Stomach (tissue), 8 donors: ENCODE measurements at regions not wholly inside any gene's neighbourhood (a gene's known extent, or its start where the extent isn't known, plus 50 kb on each side); places are given as distances from the start of the nearest gene placed in this dataset.

ENCODE experiments used
- DNase-seq, 2 donors: peaks; one replicate each; pipeline versions ENCODE4 v3.0.0 to v3.0.0-alpha.2; 2013 to 2019
- H3K27ac ChIP-seq, 5 donors: fragments of 200-600 bp in 4 of 5; sonication (generic) in 4 of 5; one replicate each; pipeline ENCODE4 v1.5.1; 2013 to 2019; ENCODE audit warnings: mild to moderate bottlenecking in 1 of 5, moderate library complexity in 1 of 5
- H3K27me3 ChIP-seq, 3 donors: fragments of 200-600 bp; sonication (generic); one replicate each; pipeline ENCODE4 v1.5.1; 2017 to 2019; ENCODE audit warnings: mixed run types in 1 of 3
- H3K36me3 ChIP-seq, 4 donors: fragments of 200-600 bp; sonication (generic); 1 replicate in 3 of 4; 2 replicates in 1 of 4; pipeline ENCODE4 v1.5.1; 2016 to 2019
- H3K4me1 ChIP-seq, 4 donors: fragments of 200-600 bp; sonication (generic); one replicate each; pipeline ENCODE4 v1.5.1; 2016 to 2019
- H3K4me3 ChIP-seq, 4 donors: fragments of 200-600 bp; sonication (generic) in 3 of 4; one replicate each; pipeline ENCODE4 v1.5.1; 2016 to 2019; ENCODE audit warnings: mild to moderate bottlenecking in 1 of 4
- H3K9me3 ChIP-seq, 4 donors: fragments of 200-600 bp; sonication (generic); one replicate each; pipeline ENCODE4 v1.5.1; 2016 to 2019
- CTCF ChIP-seq, 7 experiments: fragments of 450-650 bp in 4 of 7; fragments of 200-600 bp in 3 of 7; sonication (generic) in 3 of 7; IDR thresholded peaks; one replicate each; pipeline ENCODE4 v1.5.1; 2016 to 2019; ENCODE audit warnings: antibody characterized with exemption in 7 of 7, control low read depth in 2 of 7, mild to moderate bottlenecking in 1 of 7
- EP300 ChIP-seq: sonication (generic); formaldehyde crosslinking; IDR thresholded peaks from one replicate; pipeline ENCODE4 v1.6.1; 2017; ENCODE audit warnings: antibody characterized with exemption
- POLR2A ChIP-seq, 4 donors: fragments of 450-650 bp; IDR thresholded peaks; one replicate each; pipeline ENCODE4 v1.6.1; 2016; ENCODE audit warnings: antibody characterized with exemption in 4 of 4, control low read depth in 2 of 4, mild to moderate bottlenecking in 1 of 4, moderate library complexity in 1 of 4
- POLR2AphosphoS5 ChIP-seq, 3 donors: sonication (generic); formaldehyde crosslinking; IDR thresholded peaks; one replicate each; pipeline ENCODE4 v1.6.1; 2016; ENCODE audit warnings: antibody characterized with exemption in 3 of 3
- WGBS, 5 donors: extraction: QIAGEN DNeasy Blood & Tissue Kit in 3 of 5; methylation state at CpG; one replicate each; pipeline versions ENCODE4 v1.1.5 to v1.1.7; 2013 to 2018; 5-methylcytosine and 5-hydroxymethylcytosine counted together
- intact Hi-C: fragments of 100-400 bp; cut with DNase I; formaldehyde crosslinking; loops from one replicate; pipeline ENCODE4 v1.15.1; 2023; ENCODE audit warnings: low total_unique reads
- donor health status: healthy with polysubstance abuse.
- donor health status: Bipolar disorder and iron deficiency.
- donor health status: healthy.

GRCh38 chr3:25169151-25169550, 258.9 kb upstream of the RARB start:
- intact Hi-C loops = no loop called here
- peaks cover 0 to 9% (median 2%) of the 10 kb centered on the region in 4 donors for H3K9me3 ChIP-seq
- no peak overlapping the region for H3K4me3 ChIP-seq
- no peak for TF ChIP-seq POLR2AphosphoS5 (IDR thresholded peaks at IDR 0.05)
- TF ChIP-seq POLR2A (IDR thresholded peaks at IDR 0.05) = no peak
- no peak for TF ChIP-seq EP300
- TF ChIP-seq CTCF (IDR thresholded peaks at IDR 0.05) = no peak
- WGBS, 5 donors = 52 to 67% (median 65%) methylated on average over 3 of the region's 3 CpGs
- H3K27me3 ChIP-seq = no peaks in the 10 kb centered on the region
- H3K4me1 ChIP-seq = no peaks in the 10 kb centered on the region
- H3K36me3 ChIP-seq = no peaks in the 10 kb centered on the region
- H3K27ac ChIP-seq = no peak overlapping the region
- DNase-seq = peak in 1 of 2 donors; percentile 42

GRCh38 chr3:25170021-25170420, 258.0 kb upstream of the RARB start:
- intact Hi-C loops = no loop called here
- peak in 1 of 2 donors; percentile 46 for DNase-seq
- no peak for TF ChIP-seq POLR2AphosphoS5 (IDR thresholded peaks at IDR 0.05)
- no peak for TF ChIP-seq CTCF (IDR thresholded peaks at IDR 0.05)
- Histone ChIP-seq H3K9me3 (peaks cover 0 to 9% (median 2%) of the 10 kb centered on the region in 4 donors), H3K36me3 (no peaks in the 10 kb centered on the region), H3K4me3 (no peak overlapping the region), H3K4me1 (no peaks in the 10 kb centered on the region), H3K27me3 (no peaks in the 10 kb centered on the region), H3K27ac (no peak overlapping the region)
- WGBS, 5 donors = 61 to 70% (median 69%) methylated on average over 3 of the region's 3 CpGs

DNA sequence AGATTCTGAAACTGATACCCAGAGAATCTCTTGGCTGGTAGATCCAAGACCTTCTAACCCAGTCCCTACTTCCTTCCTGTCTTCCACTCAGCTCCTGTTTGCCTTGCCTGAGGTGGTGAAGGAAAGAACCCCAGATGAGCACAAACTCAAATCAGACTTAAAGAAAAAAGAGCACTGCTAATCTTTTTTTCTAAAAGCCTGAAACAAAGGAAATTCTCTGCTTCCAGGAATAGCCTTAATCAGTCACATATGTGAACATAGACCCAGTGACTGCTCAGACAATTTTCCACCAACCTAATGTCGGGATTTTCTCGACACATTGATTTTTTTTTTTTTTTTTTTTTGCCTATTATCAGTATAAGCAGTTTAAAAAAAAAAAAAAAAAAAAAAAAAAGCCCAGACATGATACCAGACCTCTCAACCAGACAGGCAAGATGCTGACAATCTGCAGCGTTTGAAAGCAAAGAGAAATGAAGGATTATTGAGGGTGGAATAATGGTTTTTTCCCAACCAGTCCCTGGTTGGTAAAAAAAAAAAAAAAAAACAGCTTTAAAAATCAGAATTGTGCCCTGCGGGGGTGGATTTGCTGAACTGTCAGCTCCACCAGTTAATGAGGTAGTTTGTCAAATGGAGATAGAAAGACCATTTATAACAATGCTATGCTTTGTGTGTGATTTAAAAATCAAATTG, 256.8 kb upstream of the RARB start:
- TF ChIP-seq CTCF (IDR thresholded peaks at IDR 0.05) = no peak
- no peak for TF ChIP-seq EP300
- TF ChIP-seq POLR2A (IDR thresholded peaks at IDR 0.05) = no peak
- TF ChIP-seq POLR2AphosphoS5 (IDR thresholded peaks at IDR 0.05) = no peak
- Histone ChIP-seq H3K27me3 (no peaks in the 10 kb centered on the region), H3K9me3 (peaks cover 0 to 9% (median 2%) of the 10 kb centered on the region in 4 donors), H3K4me1 (no peaks in the 10 kb centered on the region), H3K36me3 (no peaks in the 10 kb centered on the region), H3K4me3 (no peak overlapping the region), H3K27ac (no peak overlapping the region)
- intact Hi-C loops = no loop called here
- WGBS, 5 donors = 71 to 80% (median 76%) methylated on average over 4 of the region's 4 CpGs
- DNase-seq = no peak

DNA sequence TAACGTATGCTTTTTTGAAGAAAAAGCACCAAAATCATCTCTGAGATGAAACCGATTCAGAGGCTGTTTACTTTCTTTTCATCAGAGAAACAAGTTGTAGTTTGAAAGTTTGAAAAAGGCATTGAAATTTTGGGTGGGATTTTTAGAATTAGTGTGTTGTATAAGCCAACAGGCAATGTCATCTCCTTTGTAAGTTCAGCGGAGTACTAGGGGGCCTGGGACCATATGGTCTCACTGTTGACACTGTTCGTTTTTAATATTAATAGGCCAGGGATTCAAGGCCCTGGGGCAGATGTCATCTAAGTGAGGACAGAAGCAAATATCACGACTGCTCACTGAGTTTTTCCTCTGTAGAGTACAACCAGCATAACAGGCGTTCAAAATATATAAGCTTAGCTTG, 256.2 kb upstream of the RARB start:
- peaks cover 0 to 9% (median 2%) of the 10 kb centered on the region in 4 donors for H3K9me3 ChIP-seq
- intact Hi-C loops = no loop called here
- no peak overlapping the region for H3K27ac ChIP-seq
- H3K36me3 ChIP-seq = no peaks in the 10 kb centered on the region
- no peaks in the 10 kb centered on the region for H3K27me3 ChIP-seq
- H3K4me1 ChIP-seq = no peaks in the 10 kb centered on the region
- H3K4me3 ChIP-seq = no peak overlapping the region
- no peak for TF ChIP-seq EP300
- TF ChIP-seq POLR2A (IDR thresholded peaks at IDR 0.05) = no peak
- no peak for TF ChIP-seq CTCF (IDR thresholded peaks at IDR 0.05)
- no peak for TF ChIP-seq POLR2AphosphoS5 (IDR thresholded peaks at IDR 0.05)
- DNase-seq = no peak
- 79 to 89% (median 83%) methylated on average over 6 of the region's 6 CpGs for WGBS, 5 donors
